HG03558 (cell line): ENCODE measurements at regions not wholly inside any gene's neighbourhood (a gene's known extent, or its start where the extent isn't known, plus 50 kb on each side); places are given as distances from the start of the nearest gene placed in this dataset.
A peak's percentile ranks its signal among the peaks of the same experiment; 100 is the strongest.
"Not testable (repeated sequence)": the region's sequence is repeated elsewhere in the genome, so short reads cannot be mapped to it uniquely, and the experiment has no call there.

Experiments
- ATAC-seq: cut with Tn5 transposase; IDR thresholded peaks from one replicate; pipeline ENCODE4 v1.9.1; 2021; ENCODE audit warnings: moderate number of reproducible peaks; ENCODE audit not compliant: unreplicated experiment; ENCODE audit errors: extremely low read depth

DNA sequence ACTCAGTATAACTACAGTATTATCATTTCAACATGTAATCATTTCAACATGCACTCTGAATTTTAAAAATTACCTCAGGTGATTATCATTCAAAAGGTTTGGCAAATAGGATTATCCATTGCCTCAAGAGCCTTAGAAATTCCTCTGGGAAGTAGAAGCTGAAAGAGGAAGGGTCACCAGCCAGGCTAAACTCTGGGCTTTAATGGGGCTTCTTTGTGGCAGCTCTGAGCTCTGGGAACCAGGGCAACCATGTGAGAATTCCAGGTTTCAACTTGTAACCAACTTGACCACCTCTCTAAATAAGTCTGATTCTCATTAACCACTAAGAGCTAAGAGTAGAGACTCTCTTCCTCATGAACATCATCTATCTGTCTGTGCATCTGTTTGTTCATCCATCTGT is 117.2 kb upstream of the MED14 start:
- no peak for ATAC-seq

DNA sequence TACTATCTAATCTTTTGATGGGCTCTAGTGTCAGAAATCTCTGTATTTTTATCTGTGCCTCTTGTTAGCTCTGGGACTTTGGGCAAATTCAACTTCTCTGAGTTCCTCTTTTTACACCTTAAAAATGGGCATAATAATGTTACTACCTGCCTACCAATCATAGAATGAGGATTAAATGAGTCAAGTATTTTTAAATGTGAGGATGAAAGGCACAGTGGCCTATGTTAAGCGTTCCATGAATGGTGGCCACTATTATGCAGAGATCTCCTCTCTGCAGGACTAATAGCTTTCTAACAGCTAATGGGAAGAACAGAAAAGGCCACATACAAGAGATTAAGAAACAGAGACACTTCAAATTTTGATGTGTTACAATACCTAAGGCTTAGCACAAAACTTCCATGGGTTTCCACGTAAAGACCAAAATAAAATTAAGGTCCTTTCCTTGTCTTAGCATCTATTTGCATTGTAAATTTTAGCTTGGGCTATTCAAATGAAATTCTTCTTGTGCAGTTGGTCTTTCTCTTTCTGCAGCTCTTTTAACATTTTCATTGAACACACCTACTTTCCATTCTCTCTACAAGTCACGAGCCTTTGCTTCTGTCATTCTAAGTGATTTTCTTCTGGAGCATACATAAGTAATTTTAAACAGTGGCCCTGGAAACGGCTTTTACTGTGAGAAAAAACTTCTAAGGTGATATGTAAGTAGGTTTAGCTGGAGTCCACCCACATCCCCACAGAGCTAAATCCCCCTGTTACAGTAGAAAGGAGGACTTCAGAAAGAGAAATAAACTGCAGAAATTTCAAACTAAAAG is 117.9 kb upstream of the MED14 start:
- no peak for ATAC-seq

DNA sequence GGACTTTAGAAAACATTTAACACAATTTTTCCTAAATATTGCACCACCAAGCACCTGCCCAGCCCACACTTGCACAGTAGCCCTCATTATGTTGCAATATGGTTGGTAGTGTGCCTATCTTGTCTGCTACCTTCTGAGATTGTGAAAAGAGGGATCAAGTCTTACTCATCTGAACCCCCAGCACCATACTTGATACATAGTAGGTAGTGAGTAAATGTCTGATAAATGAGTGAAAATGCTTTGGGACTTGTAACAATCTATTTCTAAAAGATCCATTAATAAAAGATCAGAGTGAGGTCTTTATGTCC is 118.4 kb upstream of the MED14 start:
- ATAC-seq, result no peak

DNA sequence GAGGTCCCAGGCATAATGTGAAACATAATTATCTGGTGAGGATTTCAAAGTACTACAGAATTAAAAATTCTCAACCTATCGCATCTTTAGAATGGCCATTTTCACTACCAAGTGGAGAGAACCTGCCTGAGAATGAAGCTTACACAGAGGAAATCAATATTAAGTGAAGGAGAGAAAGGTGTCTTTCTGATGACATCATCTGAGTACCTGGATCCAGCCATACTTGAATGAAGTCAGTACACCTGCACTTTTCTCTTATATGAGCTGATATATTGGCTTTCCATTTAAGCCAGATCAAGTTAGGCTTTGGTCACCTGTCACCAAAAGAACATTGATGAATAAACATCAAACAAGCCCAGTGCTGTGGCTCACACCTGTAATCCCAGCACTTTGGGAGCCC is 118.9 kb upstream of the MED14 start:
- no peak for ATAC-seq

DNA sequence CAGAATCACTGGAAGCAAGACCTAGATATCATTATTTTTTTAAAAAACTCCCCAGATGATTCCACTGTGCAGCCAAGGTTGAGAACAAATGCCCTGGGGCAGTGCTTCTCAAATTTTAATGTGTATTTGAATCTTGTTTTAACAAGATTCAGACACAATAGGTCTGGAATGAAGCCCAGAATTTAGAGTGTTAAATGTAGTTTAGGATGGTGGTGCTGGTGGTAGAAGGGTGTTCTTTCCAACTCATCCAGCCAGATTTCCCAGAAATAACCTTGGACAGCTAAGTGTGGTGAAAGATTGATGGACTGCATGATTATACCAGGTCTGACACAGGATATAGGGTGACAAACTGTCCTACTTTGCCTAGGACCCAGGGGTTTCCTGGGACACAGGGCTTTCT is 120.1 kb upstream of the MED14 start:
- no peak for ATAC-seq

DNA sequence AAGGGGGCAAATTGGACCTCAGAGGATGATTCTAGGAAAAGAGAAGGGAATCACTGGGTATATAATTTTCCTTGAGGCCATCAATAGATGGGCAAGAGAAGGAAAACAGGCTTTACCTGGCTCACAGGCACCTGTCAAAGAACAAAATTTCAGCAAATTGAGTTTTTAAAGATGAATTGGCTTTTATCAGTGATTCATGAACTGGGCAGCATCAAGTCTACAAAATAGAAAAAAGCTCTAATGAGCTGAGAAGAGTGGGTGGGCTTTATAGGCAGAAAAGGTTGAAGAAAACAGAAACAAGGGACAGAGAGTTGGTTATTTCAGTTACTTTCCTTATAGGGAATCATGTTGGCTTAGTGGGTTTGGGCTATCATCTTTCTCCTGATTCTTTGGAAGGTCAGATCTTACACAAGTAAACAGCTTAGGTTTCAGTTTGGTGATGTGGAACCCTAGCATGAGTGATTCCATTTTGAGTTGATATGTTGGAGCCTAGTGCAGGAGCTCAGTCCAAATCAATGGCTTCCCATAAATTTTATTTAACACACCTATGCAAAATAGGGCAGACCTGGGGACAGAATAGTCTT is 120.7 kb upstream of the MED14 start:
- no peak for ATAC-seq

DNA sequence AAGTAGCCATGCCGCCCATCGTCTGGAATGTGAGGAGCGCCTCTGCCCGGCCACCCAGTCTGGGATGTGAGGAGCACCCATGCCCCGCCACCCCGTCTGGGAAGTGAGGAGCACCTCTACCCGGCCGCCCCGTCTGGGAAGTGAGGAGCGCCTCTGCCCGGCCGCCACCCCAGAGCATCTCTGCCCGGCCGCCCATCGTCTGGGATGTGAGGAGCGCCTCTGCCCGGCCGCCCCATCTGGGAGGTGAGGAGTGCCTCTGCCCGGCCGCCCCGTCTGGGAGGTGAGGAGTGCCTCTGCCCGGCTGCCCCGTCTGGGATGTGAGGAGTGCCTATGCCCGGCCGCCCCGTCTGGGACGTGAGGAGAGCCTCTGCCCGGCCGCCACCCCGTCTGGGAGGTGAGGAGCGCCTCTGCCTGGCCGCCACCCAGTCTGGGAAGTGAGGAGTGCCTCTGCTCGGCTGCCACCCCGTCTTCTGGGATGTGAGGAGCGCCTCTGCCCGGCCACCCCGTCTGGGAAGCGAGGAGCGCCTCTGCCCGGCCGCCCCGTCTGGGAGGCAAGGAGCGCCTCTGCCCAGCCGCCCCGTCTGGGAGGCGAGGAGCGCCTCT is 126.7 kb upstream of the MED14 start:
- not testable (repeated sequence) for ATAC-seq

DNA sequence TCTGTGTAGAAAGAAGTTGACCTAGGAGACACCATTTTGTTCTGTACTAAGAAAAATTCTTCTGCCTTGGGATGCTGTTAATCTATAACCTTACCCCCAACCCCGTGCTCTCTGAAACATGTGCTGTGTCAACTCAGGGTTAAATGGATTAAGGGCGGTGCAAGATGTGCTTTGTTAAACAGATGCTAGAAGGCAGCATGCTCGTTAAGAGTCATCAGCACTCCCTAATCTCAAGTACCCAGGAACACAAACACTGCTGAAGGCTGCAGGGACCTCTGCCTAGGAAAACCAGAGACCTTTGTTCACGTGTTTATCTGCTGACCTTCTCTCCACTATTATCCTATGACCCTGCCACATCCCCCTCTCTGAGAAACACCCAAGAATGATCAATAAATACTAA is 127.9 kb upstream of the MED14 start:
- ATAC-seq, result not testable (repeated sequence)

DNA sequence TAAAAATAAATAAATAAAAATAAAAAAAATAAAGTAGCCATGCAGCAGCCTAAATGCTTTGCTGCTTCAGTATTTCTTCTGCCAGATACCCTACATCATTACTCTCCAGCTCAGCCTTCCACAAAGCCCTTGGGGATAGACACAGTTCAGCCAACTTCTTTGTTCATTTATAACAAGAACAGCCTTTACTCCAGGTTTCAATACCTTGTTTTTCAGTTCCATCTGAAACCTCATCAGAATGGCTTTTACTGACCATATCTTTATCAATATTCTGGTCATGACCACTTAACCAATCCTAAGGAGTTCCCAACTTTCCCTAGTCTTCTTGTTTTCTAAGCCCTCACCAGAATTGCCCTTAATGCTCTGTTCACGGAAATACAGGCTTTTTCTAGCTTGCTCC is 128.3 kb upstream of the MED14 start:
- no peak for ATAC-seq

DNA sequence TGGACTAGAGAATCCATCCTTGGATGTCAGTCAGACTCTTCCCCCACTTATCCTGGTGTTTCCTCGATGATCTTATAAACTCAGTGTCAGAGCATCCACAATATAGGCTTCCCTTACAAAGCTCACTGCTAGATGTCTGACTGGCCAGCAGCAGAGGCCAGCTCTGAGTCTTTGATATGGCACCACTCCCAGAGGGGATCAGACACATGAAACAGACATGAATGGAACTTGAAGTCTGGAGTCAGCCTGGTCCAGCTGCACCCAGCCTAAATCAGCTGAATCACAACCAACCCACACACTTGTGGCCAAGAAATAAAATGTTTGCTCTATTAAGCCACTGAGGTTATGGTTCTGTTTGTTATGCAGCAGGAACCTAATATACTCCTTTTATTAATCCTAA is 129.6 kb upstream of the MED14 start:
- ATAC-seq, result no peak

DNA sequence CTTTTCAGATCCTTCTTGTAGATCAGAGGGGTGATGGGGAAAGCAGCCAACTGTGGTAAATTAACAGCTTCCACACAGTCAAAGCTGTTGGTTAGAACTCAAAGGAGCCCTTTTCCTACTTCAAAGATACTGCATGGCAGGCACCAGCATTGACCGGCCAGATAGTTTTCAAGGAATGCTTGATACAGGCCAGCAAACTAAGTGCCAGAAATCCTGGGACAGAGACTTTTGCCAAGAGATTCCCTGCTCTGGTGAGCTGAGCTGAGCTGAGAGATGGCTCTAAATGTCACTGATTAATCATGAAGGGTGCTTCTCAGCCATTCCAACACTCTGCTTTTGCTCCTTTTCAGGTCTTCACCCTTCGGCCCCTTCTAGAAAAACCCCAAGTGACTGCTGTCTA is 131.6 kb upstream of the MED14 start:
- ATAC-seq, result no peak

DNA sequence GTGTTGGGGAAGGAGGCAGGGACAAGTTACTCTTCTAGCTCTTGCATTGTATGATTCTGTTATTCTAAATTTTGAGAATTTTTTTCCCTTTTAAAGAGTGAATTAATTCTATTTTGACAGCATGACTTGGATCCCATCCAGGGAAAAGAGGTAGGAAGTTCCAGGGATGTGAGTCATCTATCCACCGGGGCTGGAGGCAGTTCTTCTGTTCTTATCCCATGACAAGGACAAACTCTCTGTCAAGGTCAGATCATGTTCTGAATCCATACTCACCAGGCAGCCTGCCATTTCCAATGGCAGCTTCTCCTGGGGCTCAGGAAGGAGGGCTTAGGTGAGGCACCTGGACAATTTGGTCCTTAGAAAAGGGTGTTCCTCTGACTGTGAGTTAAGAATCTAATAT is 132.0 kb upstream of the MED14 start:
- no peak for ATAC-seq

DNA sequence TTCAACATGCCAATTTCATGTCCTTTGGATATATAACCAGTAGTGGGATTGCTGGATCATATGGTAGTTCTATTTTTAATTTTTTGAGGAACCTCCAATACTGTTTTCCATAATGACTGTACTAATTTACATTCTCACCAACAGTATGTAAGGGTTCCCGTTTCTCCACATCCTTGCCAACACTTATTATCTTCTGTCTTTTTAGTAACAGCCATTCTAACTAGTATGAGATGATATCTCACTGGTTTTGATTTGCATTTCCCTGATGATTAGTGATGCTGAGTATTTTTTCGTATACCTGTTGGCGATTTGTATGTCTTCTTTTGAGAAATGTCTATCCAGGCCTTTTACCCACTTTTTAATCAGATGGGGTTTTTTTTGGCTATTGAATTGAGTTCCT is 133.5 kb upstream of the MED14 start:
- ATAC-seq, result no peak

DNA sequence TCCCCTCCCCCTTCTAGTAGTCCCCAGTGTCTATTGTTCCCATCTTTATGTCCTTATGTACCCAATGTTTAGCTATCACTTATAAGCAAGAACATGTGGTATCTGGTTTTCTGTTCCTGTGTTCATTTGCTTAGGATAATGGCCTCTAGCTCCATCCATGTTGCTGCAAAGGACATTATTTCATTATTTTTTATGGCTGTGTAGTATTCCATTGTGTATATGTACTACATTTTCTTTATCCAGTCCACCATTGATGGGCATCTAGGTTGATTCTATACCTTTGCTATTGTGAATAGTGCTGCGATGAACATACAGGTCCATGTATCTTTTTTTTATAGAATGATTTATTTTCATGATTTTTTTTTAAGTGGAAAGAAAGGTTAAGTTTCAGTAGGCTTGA is 135.6 kb upstream of the MED14 start:
- ATAC-seq, result not testable (repeated sequence)

DNA sequence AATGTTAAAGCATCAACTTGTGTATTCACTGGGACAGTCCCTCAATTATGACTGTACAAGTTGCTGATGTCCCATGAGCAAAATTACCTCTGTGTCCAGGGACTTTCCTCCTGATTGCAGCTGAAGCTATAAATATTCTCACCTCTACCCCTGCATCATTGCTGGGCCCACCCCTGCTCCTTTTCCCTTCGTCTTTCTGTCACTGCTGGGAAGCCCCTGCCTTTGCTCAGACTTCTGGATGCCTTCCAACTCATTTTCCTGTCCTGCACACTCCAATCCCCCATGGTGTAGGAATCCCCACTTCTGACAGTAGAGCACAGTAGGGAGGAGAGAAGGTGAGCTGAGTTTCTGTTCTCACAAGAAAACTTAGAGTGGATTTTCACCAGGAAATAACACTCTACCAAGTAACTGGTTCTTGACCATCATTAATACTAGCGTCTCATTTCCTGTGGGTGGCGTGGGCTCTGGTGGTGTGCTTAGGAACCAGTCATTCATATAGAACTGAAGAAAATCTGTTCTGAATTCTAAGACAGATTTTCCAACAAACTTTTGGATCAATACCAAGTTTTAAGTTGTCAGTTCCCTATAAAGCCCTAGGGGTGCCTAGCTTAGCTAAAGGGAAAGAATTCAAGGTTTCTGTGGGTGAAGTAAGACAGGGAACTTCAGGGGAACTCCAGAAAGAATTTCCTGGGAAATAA is 136.2 kb upstream of the MED14 start:
- peak; percentile 64 for ATAC-seq

DNA sequence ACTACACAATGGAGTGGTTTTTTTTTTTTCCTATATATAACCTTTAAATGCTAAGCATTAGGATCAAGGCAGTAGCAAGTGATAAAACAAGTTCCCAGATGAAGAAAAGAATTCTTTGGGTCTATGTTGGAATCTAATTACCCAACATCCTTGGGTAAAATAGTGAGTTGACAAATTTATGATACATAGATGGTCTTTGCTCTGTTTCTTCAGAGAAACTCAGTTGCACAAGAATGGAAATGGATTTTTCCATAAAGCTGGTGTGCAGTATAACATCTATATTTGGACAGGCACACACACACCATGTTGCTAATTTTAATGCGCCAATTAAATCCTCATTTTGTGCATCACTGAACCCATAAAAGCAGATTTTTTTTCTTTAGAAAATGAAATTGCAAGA is 137.0 kb upstream of the MED14 start:
- ATAC-seq, result no peak

DNA sequence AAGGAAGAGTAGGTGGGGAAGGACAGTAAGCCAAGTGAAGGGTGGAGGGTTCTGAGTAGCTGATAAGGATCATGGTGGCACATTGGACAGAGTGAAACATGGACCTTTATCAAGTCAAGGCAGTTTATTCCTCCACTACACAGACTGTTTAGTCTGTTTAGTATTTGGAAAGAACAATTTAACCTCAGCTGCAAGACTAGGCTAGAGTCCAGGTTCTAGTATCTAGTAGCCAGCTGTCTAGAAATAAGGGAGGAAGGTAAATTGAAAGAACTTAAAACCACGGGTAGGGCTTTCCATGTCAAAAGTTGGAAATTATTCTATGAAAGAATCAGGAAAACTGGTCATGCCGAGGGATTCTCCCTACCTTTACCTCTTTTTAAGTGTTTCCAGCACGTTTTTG is 140.1 kb upstream of the MED14 start:
- ATAC-seq, result no peak

DNA sequence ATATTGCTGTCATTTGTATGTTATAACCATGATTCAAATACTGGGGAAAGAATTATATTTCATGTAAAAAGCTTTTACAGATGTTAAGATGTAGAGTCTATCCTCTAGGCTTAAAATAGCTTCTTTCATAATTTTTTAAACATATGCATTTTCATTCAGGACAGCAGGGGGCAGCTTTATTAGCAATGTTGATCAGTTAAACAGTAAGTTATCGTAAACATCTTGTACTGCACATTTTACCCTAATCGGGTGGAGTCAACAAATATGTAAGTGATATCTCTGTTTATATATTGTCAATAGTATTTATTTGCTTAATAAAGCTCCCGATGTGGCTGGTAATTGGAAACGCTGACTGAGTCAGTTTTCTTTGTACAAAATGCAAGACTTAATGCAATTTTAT is 142.5 kb upstream of the MED14 start:
- ATAC-seq, result no peak

DNA sequence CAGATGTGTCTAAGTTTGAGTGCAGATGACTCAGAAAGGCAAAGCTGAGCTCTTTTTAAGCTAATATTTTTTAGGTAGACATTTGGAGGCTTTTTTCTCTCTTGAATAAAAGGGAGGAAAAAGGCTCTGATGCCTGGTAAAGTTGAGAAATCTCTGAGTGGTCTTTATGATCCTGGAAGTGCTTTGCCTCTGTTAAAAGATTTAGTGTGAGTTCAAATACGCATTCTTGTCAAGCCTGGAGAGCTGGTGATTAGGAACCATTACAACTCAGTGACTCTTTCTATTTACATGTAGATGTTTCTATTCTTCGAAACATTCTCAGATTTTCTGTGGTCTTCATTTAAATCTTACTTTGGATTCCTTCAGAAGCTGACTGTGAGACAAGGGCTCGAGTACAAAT is 143.4 kb upstream of the MED14 start:
- no peak for ATAC-seq

DNA sequence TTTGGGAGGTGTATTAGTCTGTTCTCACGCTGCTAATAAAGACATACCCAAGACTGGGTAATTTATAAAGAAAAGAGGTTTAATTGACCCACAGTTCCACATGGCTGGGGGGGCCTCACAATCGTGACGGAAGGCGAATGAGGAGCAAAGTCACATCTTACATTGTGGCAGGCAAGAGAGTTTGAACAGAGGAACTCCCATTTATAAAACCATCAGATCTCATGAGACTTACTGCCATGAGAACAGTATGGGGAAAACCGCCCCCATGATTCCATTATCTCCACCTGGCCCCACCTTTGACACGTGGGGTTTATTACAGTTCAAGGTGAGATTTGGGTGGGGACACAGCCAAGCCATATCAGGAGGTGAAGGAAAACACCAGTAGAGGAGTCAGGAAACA is 143.8 kb upstream of the MED14 start:
- not testable (repeated sequence) for ATAC-seq

DNA sequence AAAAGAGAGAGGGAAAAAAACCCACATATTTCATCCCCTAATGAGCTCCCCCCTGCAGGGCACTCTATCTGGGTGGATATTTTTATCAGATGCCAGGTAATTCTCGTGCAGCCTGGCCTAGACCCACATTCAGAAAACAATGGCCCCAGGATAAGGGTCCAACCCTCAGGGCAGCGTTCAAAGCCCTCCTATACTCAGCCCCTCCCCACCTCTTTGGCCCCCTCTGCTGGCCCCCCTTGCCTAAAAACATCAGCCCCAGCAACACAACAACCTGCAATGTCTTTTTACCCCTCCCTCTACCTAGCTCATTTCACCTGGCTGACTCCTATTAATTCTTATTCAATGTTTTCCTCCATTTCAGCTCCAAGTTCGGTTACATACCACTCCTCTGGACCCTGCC is 145.4 kb upstream of the MED14 start:
- ATAC-seq, result no peak
